Panc1 (cell line): ENCODE measurements at regions not wholly inside any gene's neighbourhood (a gene's known extent, or its start where the extent isn't known, plus 50 kb on each side); places are given as distances from the start of the nearest gene placed in this dataset.

Source experiments
- ATAC-seq: fragments of 200-7000 bp; cut with Tn5 transposase; 2 replicates; pipeline ENCODE4 v1.9.1; 2020; ENCODE audit warnings: mild to moderate bottlenecking, moderate library complexity
- BruUV-seq: library from RNA; stranded (reverse); fragments of 400-500 nt; replicated peaks from 2 replicates; lab custom pipeline; 2021; lab: Mats Ljungman, UMichigan
- CTCF ChIA-PET: fragments of 300-600 bp; sonication (Branson Sonifier 250); formaldehyde crosslinking; loops from one replicate; lab custom pipeline; 2022; ENCODE audit warnings: antibody characterized with exemption; lab: Charles Lee
- POLR2A ChIA-PET: fragments of 300-600 bp; sonication (Branson Sonifier 250); formaldehyde crosslinking; loops from one replicate; lab custom pipeline; 2022; ENCODE audit warnings: antibody characterized with exemption; lab: Charles Lee
- DNase-seq: peaks from one replicate; pipeline ENCODE4 v3.0.0-alpha.2; 2010; ENCODE audit warnings: low read depth, low spot score
- H3K27ac ChIP-seq: 2 replicates; pipeline ENCODE4 v1.5.1; 2011; ENCODE audit warnings: mild to moderate bottlenecking, low read length, inconsistent platforms
- H3K27me3 ChIP-seq: fragments of 200-500 bp; sonication (Bioruptor generic); 2 replicates; pipeline ENCODE4 v1.6.0; 2014; ENCODE audit warnings: low read length, inconsistent platforms; ENCODE audit not compliant: control insufficient read depth, insufficient read depth
- H3K36me3 ChIP-seq: fragments of 200-500 bp; sonication (Bioruptor generic); 2 replicates; pipeline ENCODE4 v1.5.1; 2014; ENCODE audit warnings: inconsistent platforms, mild to moderate bottlenecking, low read length, moderate library complexity; ENCODE audit not compliant: control insufficient read depth, insufficient read depth
- H3K4me1 ChIP-seq: 2 replicates; pipeline ENCODE4 v1.5.1; 2011; ENCODE audit warnings: inconsistent platforms, mild to moderate bottlenecking, low read length, moderate library complexity; ENCODE audit not compliant: control insufficient read depth, insufficient read depth
- H3K4me3 ChIP-seq, 2 experiments: 2 replicates each; pipeline ENCODE4 v1.5.1; 2011 to 2012; ENCODE audit warnings: low read depth in 2 of 2, low read length in 2 of 2, mild to moderate bottlenecking in 2 of 2, inconsistent platforms in 1 of 2, moderate library complexity in 1 of 2
- H3K9me3 ChIP-seq: fragments of 200-500 bp; sonication (Bioruptor generic); 2 replicates; pipeline ENCODE4 v1.5.1; 2014; ENCODE audit warnings: low read depth, mild to moderate bottlenecking, inconsistent platforms, low read length, moderate library complexity; ENCODE audit not compliant: control insufficient read depth, insufficient read depth
- POLR2AphosphoS5 ChIP-seq: IDR thresholded peaks from 2 replicates; pipeline ENCODE4 v1.6.1; 2012; ENCODE audit warnings: mild to moderate bottlenecking, low read depth, low read length, moderate library complexity
- TCF7L2 ChIP-seq: IDR thresholded peaks from 2 replicates; pipeline ENCODE4 v1.6.1; 2011; ENCODE audit warnings: mild to moderate bottlenecking, low read depth, low read length, inconsistent platforms
- in situ Hi-C: cut with HindIII; loops from 2 replicates; pipeline ENCODE4 v1.10.0; 2016; ENCODE audit warnings: low sequenced_read_pairs, low pct_unique_long_range_greater_than_20kb
- intact Hi-C: fragments of 100-400 bp; cut with micrococcal nuclease; formaldehyde crosslinking; loops from one replicate; pipeline ENCODE4 v1.10.0; 2022; ENCODE audit not compliant: unreplicated experiment
- TF ChIP-seq, protein P1 (sequence below): fragments of 450-650 bp; IDR thresholded peaks from 2 replicates; pipeline ENCODE4 v1.5.1; 2017; ENCODE audit warnings: mild to moderate bottlenecking
- TF ChIP-seq, protein P2 (sequence below), 2 experiments: IDR thresholded peaks; 2 replicates each; pipeline ENCODE4 v1.6.1; 2011 to 2012; ENCODE audit warnings: low read depth in 2 of 2, control low read depth in 1 of 2, low read length in 1 of 2, mild to moderate bottlenecking in 1 of 2, moderate library complexity in 1 of 2; ENCODE audit not compliant: insufficient read depth in 1 of 2

DNA sequence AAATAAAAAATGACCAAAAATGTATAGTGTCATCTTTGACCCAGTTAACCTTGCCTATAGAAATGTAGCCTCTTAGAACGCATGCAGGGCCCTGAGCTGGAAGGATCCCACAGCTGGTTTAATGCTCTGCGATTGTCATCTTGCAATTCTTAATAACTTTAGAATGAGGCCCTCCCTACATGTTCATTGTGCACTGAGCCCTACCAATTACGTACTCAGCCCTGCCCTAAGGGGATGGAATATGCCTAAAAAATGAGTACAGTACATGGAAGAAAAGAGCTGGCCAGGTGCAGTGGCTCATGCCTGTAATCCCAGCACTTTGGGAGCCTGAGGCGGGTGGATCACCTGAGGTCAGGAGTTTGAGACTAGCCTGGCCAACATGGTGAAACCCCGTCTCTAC is 57.8 kb upstream of the BCAR3 start:
- intact Hi-C loops (no loop called here), in situ Hi-C loops (no loop called here)
- BruUV-seq = no TSS peak
- POLR2A ChIA-PET = no interaction called here
- H3K27ac ChIP-seq = no peak overlapping the region
- H3K27me3 ChIP-seq = no peaks in the 10 kb centered on the region
- CTCF ChIA-PET = no interaction called here
- ATAC-seq = no peak
- TF ChIP-seq, protein P1, sequence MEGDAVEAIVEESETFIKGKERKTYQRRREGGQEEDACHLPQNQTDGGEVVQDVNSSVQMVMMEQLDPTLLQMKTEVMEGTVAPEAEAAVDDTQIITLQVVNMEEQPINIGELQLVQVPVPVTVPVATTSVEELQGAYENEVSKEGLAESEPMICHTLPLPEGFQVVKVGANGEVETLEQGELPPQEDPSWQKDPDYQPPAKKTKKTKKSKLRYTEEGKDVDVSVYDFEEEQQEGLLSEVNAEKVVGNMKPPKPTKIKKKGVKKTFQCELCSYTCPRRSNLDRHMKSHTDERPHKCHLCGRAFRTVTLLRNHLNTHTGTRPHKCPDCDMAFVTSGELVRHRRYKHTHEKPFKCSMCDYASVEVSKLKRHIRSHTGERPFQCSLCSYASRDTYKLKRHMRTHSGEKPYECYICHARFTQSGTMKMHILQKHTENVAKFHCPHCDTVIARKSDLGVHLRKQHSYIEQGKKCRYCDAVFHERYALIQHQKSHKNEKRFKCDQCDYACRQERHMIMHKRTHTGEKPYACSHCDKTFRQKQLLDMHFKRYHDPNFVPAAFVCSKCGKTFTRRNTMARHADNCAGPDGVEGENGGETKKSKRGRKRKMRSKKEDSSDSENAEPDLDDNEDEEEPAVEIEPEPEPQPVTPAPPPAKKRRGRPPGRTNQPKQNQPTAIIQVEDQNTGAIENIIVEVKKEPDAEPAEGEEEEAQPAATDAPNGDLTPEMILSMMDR = no peak
- TF ChIP-seq POLR2AphosphoS5 (no peak), TCF7L2 (no peak)
- TF ChIP-seq, protein P2, sequence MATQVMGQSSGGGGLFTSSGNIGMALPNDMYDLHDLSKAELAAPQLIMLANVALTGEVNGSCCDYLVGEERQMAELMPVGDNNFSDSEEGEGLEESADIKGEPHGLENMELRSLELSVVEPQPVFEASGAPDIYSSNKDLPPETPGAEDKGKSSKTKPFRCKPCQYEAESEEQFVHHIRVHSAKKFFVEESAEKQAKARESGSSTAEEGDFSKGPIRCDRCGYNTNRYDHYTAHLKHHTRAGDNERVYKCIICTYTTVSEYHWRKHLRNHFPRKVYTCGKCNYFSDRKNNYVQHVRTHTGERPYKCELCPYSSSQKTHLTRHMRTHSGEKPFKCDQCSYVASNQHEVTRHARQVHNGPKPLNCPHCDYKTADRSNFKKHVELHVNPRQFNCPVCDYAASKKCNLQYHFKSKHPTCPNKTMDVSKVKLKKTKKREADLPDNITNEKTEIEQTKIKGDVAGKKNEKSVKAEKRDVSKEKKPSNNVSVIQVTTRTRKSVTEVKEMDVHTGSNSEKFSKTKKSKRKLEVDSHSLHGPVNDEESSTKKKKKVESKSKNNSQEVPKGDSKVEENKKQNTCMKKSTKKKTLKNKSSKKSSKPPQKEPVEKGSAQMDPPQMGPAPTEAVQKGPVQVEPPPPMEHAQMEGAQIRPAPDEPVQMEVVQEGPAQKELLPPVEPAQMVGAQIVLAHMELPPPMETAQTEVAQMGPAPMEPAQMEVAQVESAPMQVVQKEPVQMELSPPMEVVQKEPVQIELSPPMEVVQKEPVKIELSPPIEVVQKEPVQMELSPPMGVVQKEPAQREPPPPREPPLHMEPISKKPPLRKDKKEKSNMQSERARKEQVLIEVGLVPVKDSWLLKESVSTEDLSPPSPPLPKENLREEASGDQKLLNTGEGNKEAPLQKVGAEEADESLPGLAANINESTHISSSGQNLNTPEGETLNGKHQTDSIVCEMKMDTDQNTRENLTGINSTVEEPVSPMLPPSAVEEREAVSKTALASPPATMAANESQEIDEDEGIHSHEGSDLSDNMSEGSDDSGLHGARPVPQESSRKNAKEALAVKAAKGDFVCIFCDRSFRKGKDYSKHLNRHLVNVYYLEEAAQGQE (IDR thresholded peaks at IDR 0.05; ENCODE audit: insufficient read depth in 1 of 2, low read depth in 2 of 2, low read length in 1 of 2) = no peak
- DNase-seq = no peak
- H3K36me3 ChIP-seq = no peaks in the 10 kb centered on the region
- no peak overlapping the region for H3K4me3 ChIP-seq
- no peaks in the 10 kb centered on the region for H3K9me3 ChIP-seq
- no peaks in the 10 kb centered on the region for H3K4me1 ChIP-seq

- Histone ChIP-seq H3K27me3 (no peaks in the 10 kb centered on the region), H3K9me3 (no peaks in the 10 kb centered on the region), H3K4me3 (no peak overlapping the region), H3K4me1 (no peaks in the 10 kb centered on the region), H3K36me3 (no peaks in the 10 kb centered on the region), H3K27ac (no peak overlapping the region)
- no peak for ATAC-seq
- CTCF ChIA-PET = no interaction called here
- TF ChIP-seq, protein P2 (IDR thresholded peaks at IDR 0.05; ENCODE audit: insufficient read depth in 1 of 2, low read depth in 2 of 2, low read length in 1 of 2) = no peak
- TF ChIP-seq TCF7L2 = no peak
- no peak for DNase-seq
- POLR2A ChIA-PET = no interaction called here
- no TSS peak for BruUV-seq
- in situ Hi-C loops = no loop called here
- intact Hi-C loops = no loop called here
These were observed 57.3 kb upstream of the BCAR3 start for GRCh38 chr1:93738926-93739325.
